GM23338 (cell line): ENCODE measurements at regions not wholly inside any gene's neighbourhood (a gene's known extent, or its start where the extent isn't known, plus 50 kb on each side); places are given as distances from the start of the nearest gene placed in this dataset.

ENCODE experiments used
- CREB1 ChIP-seq: fragments of 250-450 bp; sonication (Bioruptor Pico); IDR thresholded peaks from 2 replicates; pipeline ENCODE4 v1.5.0; 2020; ENCODE audit warnings: low read depth, mild to moderate bottlenecking, moderate library complexity
- CTCF ChIP-seq, 2 experiments: fragments of 200-600 bp in 1 of 2; sonication (generic) in 1 of 2; conservative IDR thresholded peaks; 2 replicates each; pipeline versions ENCODE4 v1.5.1 to v1.6.1; 2016 to 2017; ENCODE audit warnings: antibody characterized with exemption in 2 of 2, low read depth in 2 of 2, mild to moderate bottlenecking in 2 of 2, moderate library complexity in 1 of 2
- ETS1 ChIP-seq: IDR thresholded peaks from 2 replicates; pipeline ENCODE4 v1.6.1; 2016; ENCODE audit warnings: antibody characterized with exemption
- EZH2 ChIP-seq: fragments of 200-600 bp; sonication (generic); IDR thresholded peaks from one replicate; pipeline ENCODE4 v1.8.0; 2017; ENCODE audit warnings: antibody characterized with exemption, mild to moderate bottlenecking, low read depth; ENCODE audit not compliant: unreplicated experiment
- EZH2phosphoT487 ChIP-seq: fragments of 200-600 bp; sonication (generic); IDR thresholded peaks from one replicate; pipeline ENCODE4 v1.8.1; 2018; ENCODE audit warnings: antibody characterized with exemption; ENCODE audit not compliant: unreplicated experiment
- JUNB ChIP-seq: IDR thresholded peaks from one replicate; pipeline ENCODE4 v1.6.1; 2016; ENCODE audit warnings: antibody characterized with exemption; ENCODE audit not compliant: unreplicated experiment
- NANOG ChIP-seq: IDR thresholded peaks from 2 replicates; pipeline ENCODE4 v1.6.1; 2016; ENCODE audit warnings: antibody characterized with exemption, borderline replicate concordance
- POLR2AphosphoS5 ChIP-seq: IDR thresholded peaks from 2 replicates; pipeline ENCODE4 v1.6.1; 2016; ENCODE audit warnings: antibody characterized with exemption, low read depth
- REST ChIP-seq: IDR thresholded peaks from one replicate; pipeline ENCODE4 v1.6.1; 2018; ENCODE audit warnings: antibody characterized with exemption; ENCODE audit not compliant: unreplicated experiment
- ZNF114 ChIP-seq: fragments of 250-450 bp; sonication (Bioruptor Pico); IDR thresholded peaks from 2 replicates; pipeline ENCODE4 v1.5.0; 2020; ENCODE audit warnings: mild to moderate bottlenecking, moderate library complexity
- ZNF331 ChIP-seq: fragments of 250-450 bp; sonication (Bioruptor Pico); IDR thresholded peaks from 2 replicates; pipeline ENCODE4 v1.5.0; 2020; ENCODE audit warnings: low read depth, mild to moderate bottlenecking, moderate library complexity
- ZNF462 ChIP-seq: fragments of 250-450 bp; sonication (Bioruptor Pico); IDR thresholded peaks from 2 replicates; pipeline ENCODE4 v1.5.0; 2020; ENCODE audit warnings: mild to moderate bottlenecking, moderate library complexity

- TF ChIP-seq EZH2 = no peak
- no peak for TF ChIP-seq CTCF (conservative IDR thresholded peaks at IDR 0.05; ENCODE audit: low read depth in 2 of 2)
- no peak for TF ChIP-seq EZH2phosphoT487
- no peak for TF ChIP-seq POLR2AphosphoS5
- no peak for TF ChIP-seq REST
- no peak for TF ChIP-seq ZNF114 (CRISPR knock-in tag)
- no peak for TF ChIP-seq CREB1 (CRISPR knock-in tag)
- no peak for TF ChIP-seq JUNB
- no peak for TF ChIP-seq ZNF331 (CRISPR knock-in tag)
- no peak for TF ChIP-seq ETS1
- no peak for TF ChIP-seq ZNF462 (CRISPR knock-in tag)
- no peak for TF ChIP-seq NANOG
These were observed 360.0 kb downstream of the RND3 start for GRCh38 chr2:150127346-150127990.
